Anterior cingulate cortex (tissue), 58 donors: ENCODE measurements at regions not wholly inside any gene's neighbourhood (a gene's known extent, or its start where the extent isn't known, plus 50 kb on each side); places are given as distances from the start of the nearest gene placed in this dataset.
"Not testable (repeated sequence)": the region's sequence is repeated elsewhere in the genome, so short reads cannot be mapped to it uniquely, and the experiment has no call there.

ENCODE experiments used
- DNase-seq, 58 donors: peaks; one replicate each; lab custom pipeline; 2025; lab: John Stamatoyannopoulos, UW

DNA sequence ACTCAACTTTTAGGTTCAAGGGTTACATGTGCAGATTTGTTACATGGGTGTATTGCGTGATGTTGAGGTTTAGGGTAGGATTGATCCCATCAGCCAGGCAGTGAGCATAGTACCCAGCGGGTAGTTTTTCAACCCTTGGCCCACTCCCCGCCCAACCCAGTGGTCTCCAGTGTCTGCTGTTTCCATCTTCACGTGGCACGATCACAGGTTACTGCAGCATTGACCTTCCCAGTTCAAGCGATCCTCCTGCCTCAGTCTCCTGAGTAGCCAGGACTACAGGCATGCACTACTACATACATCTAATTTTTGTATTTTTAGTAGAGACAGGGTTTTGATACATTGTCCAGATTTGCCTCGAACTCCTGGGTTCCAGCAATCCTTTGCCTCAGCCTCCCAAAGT is 905.7 kb upstream of the ZNF722 start:
- no peak for DNase-seq

DNA sequence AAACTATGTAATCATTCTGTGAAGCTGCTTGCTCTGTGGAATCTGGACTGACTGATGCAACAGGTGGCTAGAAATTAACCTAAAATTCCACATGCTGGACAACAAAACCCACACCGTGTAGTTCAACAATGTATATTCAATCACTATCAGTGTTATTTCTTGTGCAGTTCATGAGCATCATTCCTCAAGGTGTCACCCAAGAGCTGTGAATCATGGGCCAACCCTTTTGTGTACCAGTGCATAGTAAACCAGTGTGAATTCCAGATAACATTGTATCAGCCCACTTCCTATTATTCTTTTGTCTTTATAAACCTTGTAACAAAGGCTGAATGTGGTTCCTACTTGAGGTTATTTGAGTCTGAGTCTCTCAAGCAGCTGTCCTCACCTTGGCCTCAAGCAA is 905.2 kb upstream of the ZNF722 start:
- no peak for DNase-seq

DNA sequence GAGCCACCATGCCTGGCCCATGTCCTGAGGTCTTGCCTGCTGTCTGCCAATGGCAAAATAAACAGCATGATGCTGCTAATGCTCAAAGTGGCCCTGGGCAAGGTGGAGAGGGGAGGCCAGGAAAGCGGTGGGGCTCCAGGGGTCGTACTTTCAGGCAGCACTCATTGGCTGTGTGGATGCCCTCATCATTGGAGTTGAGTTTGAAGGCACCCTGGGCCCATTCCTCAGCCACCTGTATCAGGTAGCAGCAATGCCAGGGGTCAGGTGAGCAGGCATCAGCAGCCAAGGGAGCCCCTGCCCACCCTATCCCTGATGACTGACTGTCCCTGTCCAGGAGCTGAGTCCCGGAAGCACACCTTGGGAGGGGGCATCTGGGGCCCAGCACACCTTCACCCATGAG is 902.5 kb upstream of the ZNF722 start:
- no peak for DNase-seq

DNA sequence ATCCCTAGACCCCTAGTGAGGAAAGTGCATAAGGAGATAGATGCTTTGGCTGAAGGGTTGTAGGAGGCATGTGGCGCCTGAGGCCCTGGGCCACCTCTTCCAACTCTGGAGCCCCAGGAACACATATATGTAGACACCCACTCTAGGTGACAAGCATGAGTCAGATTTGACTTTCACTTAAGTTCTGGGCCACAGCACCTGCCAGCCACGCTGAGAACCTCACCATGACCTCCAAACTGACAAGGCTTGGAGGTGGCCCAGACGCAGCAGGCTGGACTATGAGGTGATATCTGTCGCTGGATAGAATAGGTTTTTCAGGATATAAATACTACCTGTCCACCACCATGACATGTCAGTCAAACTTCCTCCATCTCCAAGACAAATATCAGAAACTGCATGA is 894.0 kb upstream of the ZNF722 start:
- DNase-seq: no peak

- no peak for DNase-seq
These were observed 892.7 kb upstream of the ZNF722 start for GRCh38 chr7:63105978-63106377.

- no peak for DNase-seq
These were observed 891.9 kb upstream of the ZNF722 start for GRCh38 chr7:63106506-63107388.

GRCh38 chr7:63111511-63111910 is 887.1 kb upstream of the ZNF722 start:
- DNase-seq: not testable (repeated sequence)

DNA sequence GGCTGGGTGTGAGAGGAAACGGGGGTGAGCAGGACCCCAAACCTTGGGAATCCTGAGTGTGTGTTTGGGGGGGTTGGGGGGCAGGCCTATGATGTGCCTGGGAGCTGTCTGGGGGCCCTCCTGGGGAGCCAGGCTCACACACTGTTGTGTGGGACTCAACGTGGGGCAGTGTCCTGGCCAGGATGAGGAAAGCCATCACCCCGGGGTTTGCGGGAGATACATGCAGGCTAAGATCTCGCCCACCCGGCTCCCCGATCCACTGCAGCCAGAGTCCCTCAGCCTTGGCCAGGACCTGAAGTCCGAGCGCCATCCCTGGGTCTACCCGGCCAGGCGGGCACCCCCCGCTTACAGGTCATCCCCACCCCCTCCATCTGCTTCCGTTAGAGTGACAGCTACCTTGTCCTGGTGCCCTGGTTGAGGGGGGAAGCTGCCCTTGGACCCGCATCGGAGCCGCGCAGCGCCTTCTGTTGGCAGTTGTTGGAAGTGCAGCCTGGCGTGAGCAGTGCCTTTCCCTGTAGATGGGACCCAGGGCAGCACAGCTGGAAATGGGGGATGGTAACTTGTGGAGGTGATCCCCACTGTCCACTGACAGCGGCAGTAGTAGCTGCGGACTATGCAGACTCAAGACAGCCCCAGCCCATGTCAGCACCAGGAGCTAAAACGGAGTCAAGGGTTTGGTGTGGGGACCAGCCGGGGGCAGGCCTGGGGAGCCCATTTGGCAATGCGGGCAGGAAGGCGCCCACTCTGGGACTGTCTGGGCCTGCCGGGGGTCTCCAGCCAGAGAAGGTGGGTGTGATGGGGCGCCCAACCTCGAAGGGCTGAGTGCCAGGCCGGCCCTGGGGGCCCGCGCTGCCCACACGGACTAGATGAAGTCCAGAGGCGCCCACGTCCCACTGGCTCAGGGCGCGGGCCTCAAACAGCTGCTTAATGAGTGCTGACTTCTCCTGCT is 885.6 kb upstream of the ZNF722 start:
- no peak for DNase-seq

GRCh38 chr7:63113713-63114285 is 884.9 kb upstream of the ZNF722 start:
- DNase-seq: no peak

DNA sequence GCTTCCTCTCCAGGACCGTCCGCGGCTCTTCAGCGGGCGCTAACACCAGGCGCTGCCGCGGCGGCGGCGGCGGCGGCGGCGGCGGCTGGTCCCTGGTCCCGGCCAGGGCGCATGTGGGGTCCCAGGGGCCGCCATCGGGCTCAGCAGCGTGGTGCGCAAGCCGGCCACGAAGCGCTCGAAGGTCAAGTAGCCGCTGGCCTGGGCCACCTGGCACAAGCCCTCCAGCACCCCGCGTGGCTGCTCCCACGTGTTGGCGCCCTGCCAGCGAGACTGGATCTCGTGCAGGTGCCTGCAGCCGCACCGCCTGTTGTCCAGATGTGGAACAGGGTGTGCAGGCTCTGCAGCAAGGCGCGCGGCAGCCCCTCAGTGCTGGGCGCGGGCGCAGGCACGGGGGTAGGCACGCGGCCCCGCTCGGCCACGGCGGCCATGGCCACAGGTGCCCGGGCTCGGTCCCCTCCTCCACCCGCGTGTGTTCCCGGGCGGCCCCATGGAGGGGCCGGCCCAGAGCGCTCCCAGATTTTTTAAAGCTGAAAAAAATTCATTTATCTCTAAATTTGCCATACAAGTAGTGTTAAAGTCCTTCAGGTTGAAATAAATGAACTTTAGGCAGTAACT is 884.2 kb upstream of the ZNF722 start:
- DNase-seq: no peak
